ENCODE measurements at regions not wholly inside any gene's neighbourhood (a gene's known extent, or its start where the extent isn't known, plus 50 kb on each side); places are given as distances from the start of the nearest gene placed in this dataset.

DNA sequence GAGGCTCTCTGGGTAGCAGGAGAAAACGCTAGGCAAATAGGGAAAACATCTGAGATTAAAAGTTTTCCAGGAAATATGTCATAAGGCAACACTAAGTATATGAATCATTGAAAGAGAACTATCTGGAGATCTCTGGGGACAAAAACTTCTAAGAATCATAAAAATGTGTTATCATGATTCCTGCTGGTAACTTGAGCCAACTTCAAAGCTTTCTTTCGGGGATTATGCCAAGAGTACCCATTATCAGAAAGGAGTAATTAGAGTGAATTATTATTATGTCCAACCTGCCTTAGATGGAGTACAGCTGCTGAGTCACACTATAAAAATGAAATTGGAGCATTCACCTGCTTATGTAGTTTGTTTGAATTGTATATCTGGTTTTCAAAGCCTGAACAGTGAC is 488.5 kb upstream of the SOX9 start:
- TF ChIP-seq POLR2A (IDR thresholded peaks at IDR 0.05) (no peak), POLR2AphosphoS5 (IDR thresholded peaks at IDR 0.05) (no peak)
- TF ChIP-seq, protein P1, sequence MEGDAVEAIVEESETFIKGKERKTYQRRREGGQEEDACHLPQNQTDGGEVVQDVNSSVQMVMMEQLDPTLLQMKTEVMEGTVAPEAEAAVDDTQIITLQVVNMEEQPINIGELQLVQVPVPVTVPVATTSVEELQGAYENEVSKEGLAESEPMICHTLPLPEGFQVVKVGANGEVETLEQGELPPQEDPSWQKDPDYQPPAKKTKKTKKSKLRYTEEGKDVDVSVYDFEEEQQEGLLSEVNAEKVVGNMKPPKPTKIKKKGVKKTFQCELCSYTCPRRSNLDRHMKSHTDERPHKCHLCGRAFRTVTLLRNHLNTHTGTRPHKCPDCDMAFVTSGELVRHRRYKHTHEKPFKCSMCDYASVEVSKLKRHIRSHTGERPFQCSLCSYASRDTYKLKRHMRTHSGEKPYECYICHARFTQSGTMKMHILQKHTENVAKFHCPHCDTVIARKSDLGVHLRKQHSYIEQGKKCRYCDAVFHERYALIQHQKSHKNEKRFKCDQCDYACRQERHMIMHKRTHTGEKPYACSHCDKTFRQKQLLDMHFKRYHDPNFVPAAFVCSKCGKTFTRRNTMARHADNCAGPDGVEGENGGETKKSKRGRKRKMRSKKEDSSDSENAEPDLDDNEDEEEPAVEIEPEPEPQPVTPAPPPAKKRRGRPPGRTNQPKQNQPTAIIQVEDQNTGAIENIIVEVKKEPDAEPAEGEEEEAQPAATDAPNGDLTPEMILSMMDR (IDR thresholded peaks at IDR 0.05) = no peak

DNA sequence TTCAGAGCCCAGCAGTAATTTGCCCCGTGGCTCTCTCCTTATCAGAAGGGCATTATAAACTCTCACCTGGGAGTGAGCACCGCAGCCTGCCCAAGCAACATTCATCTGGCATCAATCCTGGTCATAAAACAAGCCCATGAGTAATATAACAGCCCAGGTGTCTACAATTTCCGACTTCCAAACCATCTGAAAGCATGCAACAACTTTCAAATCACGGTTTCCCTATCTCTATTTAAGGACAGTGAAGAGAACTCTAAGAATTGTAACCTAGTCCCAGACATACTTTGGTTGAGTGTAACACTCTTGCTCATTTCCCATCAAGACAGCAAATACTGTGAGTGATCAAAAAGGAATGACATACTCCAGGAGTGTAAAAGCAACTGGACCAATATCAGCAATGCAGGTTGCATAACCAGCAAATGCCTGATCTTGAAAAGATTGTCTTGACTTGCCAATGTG is 487.4 kb upstream of the SOX9 start:
- H3K9me3 ChIP-seq = no peaks in the 10 kb centered on the region
- peak; percentile 33 for DNase-seq (ENCODE audit: low spot score)
- H3K4me1 ChIP-seq (replicated peaks) = no peaks in the 10 kb centered on the region
- TF ChIP-seq, protein P1 (IDR thresholded peaks at IDR 0.05) = no peak
- TF ChIP-seq POLR2AphosphoS5 (IDR thresholded peaks at IDR 0.05) = peak; percentile 80
- no peak overlapping the region for H3K4me3 ChIP-seq
- intact Hi-C loops (cut with DNase I) = no loop called here
- no peaks in the 10 kb centered on the region for H3K27me3 ChIP-seq (replicated peaks; ENCODE audit: insufficient read depth)
- H3K36me3 ChIP-seq = no peaks in the 10 kb centered on the region
- H3K27ac ChIP-seq = no peak overlapping the region
- WGBS = 21% methylated on average over 4 of the region's 4 CpGs

More for the DNA sequence above, 488.5 kb upstream of the SOX9 start:
- Histone ChIP-seq H3K4me1 (replicated peaks) (no peaks in the 10 kb centered on the region), H3K4me3 (no peak overlapping the region), H3K27ac (no peak overlapping the region), H3K27me3 (replicated peaks; ENCODE audit: insufficient read depth) (no peaks in the 10 kb centered on the region), H3K9me3 (no peaks in the 10 kb centered on the region), H3K36me3 (no peaks in the 10 kb centered on the region)
- whole genome bisulfite sequencing = 10% methylated on average over 2 of the region's 2 CpGs
- intact Hi-C loops (cut with DNase I) = no loop called here
- no peak for DNase-seq (ENCODE audit: low spot score)

DNA sequence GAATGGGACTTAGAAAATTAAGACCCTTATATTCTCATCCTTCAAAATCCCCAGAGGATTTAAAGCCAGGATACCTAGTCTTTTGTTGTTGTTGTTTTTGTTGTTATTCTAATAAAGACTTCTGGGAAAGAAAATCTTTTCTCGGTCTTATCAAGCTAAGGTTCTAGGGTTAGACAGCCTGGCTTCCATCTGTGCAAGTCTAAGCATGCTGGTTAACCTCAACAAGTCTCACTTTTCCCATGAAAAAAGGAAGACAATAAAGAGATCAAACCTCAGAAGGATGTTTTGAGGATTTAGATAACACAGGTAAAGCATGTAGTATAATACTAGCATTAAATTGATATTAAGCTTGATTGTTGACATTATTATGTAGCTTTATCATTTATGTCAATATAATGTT is 486.4 kb upstream of the SOX9 start:
- no peak overlapping the region for H3K4me3 ChIP-seq
- H3K27me3 ChIP-seq (replicated peaks; ENCODE audit: insufficient read depth) = no peaks in the 10 kb centered on the region
- 67% methylated on average over 1 of the region's 1 CpG for whole genome bisulfite sequencing
- no peak overlapping the region for H3K27ac ChIP-seq
- TF ChIP-seq, protein P1 (IDR thresholded peaks at IDR 0.05) = no peak
- TF ChIP-seq POLR2A (IDR thresholded peaks at IDR 0.05) (no peak), POLR2AphosphoS5 (IDR thresholded peaks at IDR 0.05) (no peak)
- no peaks in the 10 kb centered on the region for H3K4me1 ChIP-seq (replicated peaks)
- intact Hi-C loops (cut with DNase I) = no loop called here
- H3K36me3 ChIP-seq = no peaks in the 10 kb centered on the region
- H3K9me3 ChIP-seq = no peaks in the 10 kb centered on the region
- DNase-seq (ENCODE audit: low spot score) = no peak

DNA sequence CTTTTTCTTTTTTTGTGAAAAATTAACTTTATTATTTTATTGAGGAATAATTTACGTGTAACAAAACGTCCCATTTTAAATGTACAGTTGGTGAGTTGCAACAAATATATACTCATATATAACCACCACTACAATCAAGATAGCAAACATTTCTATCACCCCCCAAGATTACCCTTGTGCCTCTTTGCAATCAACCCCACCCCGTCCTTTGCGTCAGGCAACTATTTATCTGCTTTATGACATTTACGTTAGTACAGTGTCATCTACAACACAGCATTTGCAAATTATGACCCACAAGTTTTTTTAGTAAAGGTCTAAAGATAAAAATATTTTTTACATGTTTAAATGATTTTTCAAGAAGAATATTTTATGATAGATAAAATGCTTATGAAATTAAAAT is 485.6 kb upstream of the SOX9 start:
- no peaks in the 10 kb centered on the region for H3K4me1 ChIP-seq (replicated peaks)
- 81% methylated on average over 5 of the region's 5 CpGs for WGBS
- no peaks in the 10 kb centered on the region for H3K27me3 ChIP-seq (replicated peaks; ENCODE audit: insufficient read depth)
- H3K27ac ChIP-seq = no peak overlapping the region
- no peak for DNase-seq (ENCODE audit: low spot score)
- H3K36me3 ChIP-seq = no peaks in the 10 kb centered on the region
- no peak for TF ChIP-seq POLR2AphosphoS5 (IDR thresholded peaks at IDR 0.05)
- TF ChIP-seq POLR2A (IDR thresholded peaks at IDR 0.05) = no peak
- TF ChIP-seq, protein P1 (IDR thresholded peaks at IDR 0.05) = no peak
- intact Hi-C loops (cut with DNase I) = no loop called here
- H3K9me3 ChIP-seq = no peaks in the 10 kb centered on the region
- no peak overlapping the region for H3K4me3 ChIP-seq

DNA sequence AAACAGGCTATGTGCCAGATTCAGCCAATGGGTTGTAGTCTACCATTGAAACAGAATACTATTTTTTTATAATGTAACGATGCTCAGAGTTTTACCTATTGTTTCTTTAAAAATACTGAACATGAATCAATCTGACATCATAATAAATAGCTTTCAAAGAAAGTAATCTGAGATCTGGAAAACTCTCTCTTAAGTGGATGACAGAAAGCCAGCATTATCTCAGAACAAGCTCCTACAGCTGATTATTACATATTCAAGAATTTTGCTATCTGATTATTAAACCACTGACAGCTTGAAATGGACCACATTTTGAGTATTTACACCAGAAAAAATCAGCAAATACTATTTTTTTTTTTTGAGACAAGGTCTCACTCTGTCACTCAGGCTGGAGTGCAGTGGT is 484.2 kb upstream of the SOX9 start:
- no peaks in the 10 kb centered on the region for H3K9me3 ChIP-seq
- no peaks in the 10 kb centered on the region for H3K27me3 ChIP-seq (replicated peaks; ENCODE audit: insufficient read depth)
- 43% methylated on average over 1 of the region's 1 CpG for WGBS
- intact Hi-C loops (cut with DNase I) = no loop called here
- TF ChIP-seq POLR2A (IDR thresholded peaks at IDR 0.05) (no peak), POLR2AphosphoS5 (IDR thresholded peaks at IDR 0.05) (no peak)
- TF ChIP-seq, protein P1 (IDR thresholded peaks at IDR 0.05) = no peak
- no peak for DNase-seq (ENCODE audit: low spot score)
- H3K36me3 ChIP-seq = no peaks in the 10 kb centered on the region
- H3K4me3 ChIP-seq = no peak overlapping the region
- no peaks in the 10 kb centered on the region for H3K4me1 ChIP-seq (replicated peaks)
- no peak overlapping the region for H3K27ac ChIP-seq
